ENCODE measurements at regions not wholly inside any gene's neighbourhood (a gene's known extent, or its start where the extent isn't known, plus 50 kb on each side); places are given as distances from the start of the nearest gene placed in this dataset.

DNA sequence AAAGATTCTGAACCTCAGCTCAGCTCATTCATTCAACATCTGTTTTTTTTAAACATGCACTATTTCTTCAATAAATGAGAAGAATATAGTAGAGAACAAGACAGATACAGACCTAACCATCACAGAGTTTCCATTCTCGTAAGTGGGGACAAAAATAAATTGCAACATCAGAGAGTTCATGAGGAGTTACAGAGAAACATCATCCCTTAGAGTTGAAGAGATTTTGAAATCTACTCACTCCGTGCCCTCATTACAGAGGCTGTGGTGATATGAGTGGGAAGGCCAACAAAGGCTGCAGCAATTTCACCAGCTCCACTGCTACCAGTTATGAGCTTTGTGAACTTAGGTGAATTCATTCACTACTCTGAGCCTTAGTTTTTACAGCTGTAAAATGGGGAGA is 399.3 kb downstream of the BCL11A start:
- TF ChIP-seq, protein P1, sequence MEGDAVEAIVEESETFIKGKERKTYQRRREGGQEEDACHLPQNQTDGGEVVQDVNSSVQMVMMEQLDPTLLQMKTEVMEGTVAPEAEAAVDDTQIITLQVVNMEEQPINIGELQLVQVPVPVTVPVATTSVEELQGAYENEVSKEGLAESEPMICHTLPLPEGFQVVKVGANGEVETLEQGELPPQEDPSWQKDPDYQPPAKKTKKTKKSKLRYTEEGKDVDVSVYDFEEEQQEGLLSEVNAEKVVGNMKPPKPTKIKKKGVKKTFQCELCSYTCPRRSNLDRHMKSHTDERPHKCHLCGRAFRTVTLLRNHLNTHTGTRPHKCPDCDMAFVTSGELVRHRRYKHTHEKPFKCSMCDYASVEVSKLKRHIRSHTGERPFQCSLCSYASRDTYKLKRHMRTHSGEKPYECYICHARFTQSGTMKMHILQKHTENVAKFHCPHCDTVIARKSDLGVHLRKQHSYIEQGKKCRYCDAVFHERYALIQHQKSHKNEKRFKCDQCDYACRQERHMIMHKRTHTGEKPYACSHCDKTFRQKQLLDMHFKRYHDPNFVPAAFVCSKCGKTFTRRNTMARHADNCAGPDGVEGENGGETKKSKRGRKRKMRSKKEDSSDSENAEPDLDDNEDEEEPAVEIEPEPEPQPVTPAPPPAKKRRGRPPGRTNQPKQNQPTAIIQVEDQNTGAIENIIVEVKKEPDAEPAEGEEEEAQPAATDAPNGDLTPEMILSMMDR (IDR thresholded peaks at IDR 0.05; ENCODE audit: low read length) = no peak
- TF ChIP-seq EZH2phosphoT487 (IDR thresholded peaks at IDR 0.05; ENCODE audit: low read length) (no peak), EZH2 (optimal IDR thresholded peaks at IDR 0.05; ENCODE audit: low read depth, low read length) (no peak)

Measured in MM.1S (cell line).